ENCODE measurements at regions not wholly inside any gene's neighbourhood (a gene's known extent, or its start where the extent isn't known, plus 50 kb on each side); places are given as distances from the start of the nearest gene placed in this dataset.
A peak's percentile ranks its signal among the peaks of the same experiment; 100 is the strongest.

- no peak for TF ChIP-seq EZH2phosphoT487 (IDR thresholded peaks at IDR 0.05; ENCODE audit: unreplicated experiment)
- no peak for TF ChIP-seq POLR2AphosphoS5 (IDR thresholded peaks at IDR 0.05; ENCODE audit: low read depth)
- no peak for TF ChIP-seq CTCF (conservative IDR thresholded peaks at IDR 0.05; ENCODE audit: low read depth in 2 of 2)
- no peak for TF ChIP-seq ETS1 (IDR thresholded peaks at IDR 0.05)
- TF ChIP-seq ZNF114 (CRISPR knock-in tag; IDR thresholded peaks at IDR 0.05) = no peak
- no peak for TF ChIP-seq ZNF462 (CRISPR knock-in tag; IDR thresholded peaks at IDR 0.05)
- TF ChIP-seq REST (IDR thresholded peaks at IDR 0.05; ENCODE audit: unreplicated experiment) = no peak
- no peak for TF ChIP-seq STAT1 (IDR thresholded peaks at IDR 0.05; ENCODE audit: unreplicated experiment)
- TF ChIP-seq CREB1 (CRISPR knock-in tag; IDR thresholded peaks at IDR 0.05; ENCODE audit: low read depth) = no peak
- TF ChIP-seq JUNB (IDR thresholded peaks at IDR 0.05; ENCODE audit: unreplicated experiment) = no peak
- no peak for TF ChIP-seq ZNF331 (CRISPR knock-in tag; IDR thresholded peaks at IDR 0.05; ENCODE audit: low read depth)
- no peak for TF ChIP-seq EZH2 (IDR thresholded peaks at IDR 0.05; ENCODE audit: low read depth, unreplicated experiment)
- DNase-seq (ENCODE audit: low spot score) (no peak), ATAC-seq (no peak)
Observed at GRCh38 chr5:34539183-34539582, 116.9 kb upstream of the RAI14 start.

More at GRCh38 chr5:34539183-34539582, 116.9 kb upstream of the RAI14 start:
- Mint-ChIP-seq H3K36me3 (ENCODE audit: low read depth) (peaks cover 34% of the 10 kb centered on the region), H3K4me3 (no peak overlapping the region), H3K27ac (no peak overlapping the region), H3K9me3 (peaks cover 28% of the 10 kb centered on the region), H3K4me1 (peaks cover 19% of the 10 kb centered on the region; the same call in 2 of the 3 replicates), H3K27me3 (ENCODE audit: insufficient read depth, low read depth, poor library complexity) (no peaks in the 10 kb centered on the region)
- Histone ChIP-seq H3K27ac (ENCODE audit: low read depth) (no peak overlapping the region), H3K4me3 (no peak overlapping the region), H3K27me3 (ENCODE audit: insufficient read depth) (no peaks in the 10 kb centered on the region), H3K4me2 (no peak overlapping the region), H2AFZ (peak overlapping the region; percentile 69), H3K9me2 (ENCODE audit: insufficient read depth) (0 out of 2 replicates have a peak, but pooled peaks cover 6% of the 10 kb centered on the region), H3K79me2 (replicated peaks; ENCODE audit: insufficient read depth) (no peaks in the 10 kb centered on the region), H3K36me3 (ENCODE audit: insufficient read depth) (peaks cover 5% of the 10 kb centered on the region; the same call in 1 of the 2 replicates), H3K4me1 (ENCODE audit: insufficient read depth) (peaks cover 16% of the 10 kb centered on the region; the same call in 1 of the 2 replicates), H3F3A (replicated peaks; ENCODE audit: low read depth) (no peaks in the 10 kb centered on the region; the same call in 1 of the 2 replicates), H4K20me1 (replicated peaks; ENCODE audit: insufficient read depth) (no peaks in the 10 kb centered on the region)

Data from GM23338 (cell line).